GM12872 (cell line): ENCODE measurements at regions not wholly inside any gene's neighbourhood (a gene's known extent, or its start where the extent isn't known, plus 50 kb on each side); places are given as distances from the start of the nearest gene placed in this dataset.

Experiments
- CTCF ChIP-seq: IDR thresholded peaks from 3 replicates; pipeline ENCODE4 v1.5.1; 2011; ENCODE audit warnings: low read depth, mild to moderate bottlenecking, low read length, moderate library complexity; ENCODE audit not compliant: insufficient read depth

GRCh38 chr2:37459095-37459981 is 114.9 kb downstream of the QPCT start:
- no peak for TF ChIP-seq CTCF

GRCh38 chr2:37460896-37461229 is 116.4 kb downstream of the QPCT start:
- TF ChIP-seq CTCF, result no peak

GRCh38 chr2:37464067-37464466 is 119.6 kb downstream of the QPCT start:
- TF ChIP-seq CTCF, result no peak

- TF ChIP-seq CTCF, result no peak
Measured at GRCh38 chr2:37466533-37467222, 122.2 kb downstream of the QPCT start.

GRCh38 chr2:37468170-37468569 is 123.7 kb downstream of the QPCT start:
- TF ChIP-seq CTCF, result no peak

- TF ChIP-seq CTCF, result no peak
Measured at GRCh38 chr2:37469126-37469525, 124.7 kb downstream of the QPCT start.

GRCh38 chr2:37471104-37471503 is 126.7 kb downstream of the QPCT start:
- no peak for TF ChIP-seq CTCF
